PFSK-1 (cell line): ENCODE measurements at regions not wholly inside any gene's neighbourhood (a gene's known extent, or its start where the extent isn't known, plus 50 kb on each side); places are given as distances from the start of the nearest gene placed in this dataset.

Experiments used
- FOXP2 ChIP-seq: optimal IDR thresholded peaks from 2 replicates; pipeline ENCODE3; 2011; ENCODE audit warnings: borderline replicate concordance, control low read depth, inconsistent platforms; ENCODE audit not compliant: insufficient read depth; ENCODE audit errors: extremely low read length, extremely low read depth
- POLR2AphosphoS5 ChIP-seq: IDR thresholded peaks from 2 replicates; pipeline ENCODE4 v1.6.1; 2012; ENCODE audit warnings: low read depth, mild to moderate bottlenecking, control low read depth, low read length, moderate library complexity
- SIN3A ChIP-seq: IDR thresholded peaks from 2 replicates; pipeline ENCODE4 v1.6.1; 2012; ENCODE audit warnings: mild to moderate bottlenecking, low read length, moderate library complexity, borderline replicate concordance; ENCODE audit not compliant: insufficient read depth
- TAF1 ChIP-seq: IDR thresholded peaks from 2 replicates; pipeline ENCODE4 v1.6.1; 2012; ENCODE audit warnings: low read length, control low read depth, borderline replicate concordance; ENCODE audit not compliant: insufficient read depth
- TF ChIP-seq, protein P1 (sequence below), 2 experiments: IDR thresholded peaks; 2 replicates each; pipeline versions ENCODE4 v1.6.1 to v1.8.0; 2011 to 2012; ENCODE audit warnings: low read depth in 2 of 2, low read length in 2 of 2, control low read depth in 1 of 2, inconsistent platforms in 1 of 2, mild to moderate bottlenecking in 1 of 2, moderate library complexity in 1 of 2; ENCODE audit not compliant: insufficient read depth in 1 of 2

DNA sequence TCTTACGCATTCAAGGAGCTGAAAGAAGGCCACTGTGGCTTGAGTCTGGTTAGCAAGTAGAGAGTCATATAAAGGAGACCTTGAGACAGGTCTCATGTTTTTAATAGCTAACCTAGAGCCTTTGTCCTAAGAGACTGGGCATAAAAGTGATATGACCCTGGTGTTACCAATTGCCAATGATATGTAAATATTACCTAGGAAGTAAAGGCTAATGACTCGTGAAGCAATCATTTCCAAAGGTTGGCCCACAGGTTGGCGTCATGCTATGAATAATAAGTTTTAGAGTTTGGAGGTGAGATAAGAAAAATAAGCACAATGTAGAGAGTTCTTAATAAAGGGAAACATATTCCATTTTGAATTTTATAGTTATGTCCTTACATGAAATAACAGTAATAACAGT, 116.6 kb upstream of the PLEKHA5 start:
- no peak for TF ChIP-seq POLR2AphosphoS5
- TF ChIP-seq TAF1 = no peak
- no peak for TF ChIP-seq SIN3A
- TF ChIP-seq, protein P1, sequence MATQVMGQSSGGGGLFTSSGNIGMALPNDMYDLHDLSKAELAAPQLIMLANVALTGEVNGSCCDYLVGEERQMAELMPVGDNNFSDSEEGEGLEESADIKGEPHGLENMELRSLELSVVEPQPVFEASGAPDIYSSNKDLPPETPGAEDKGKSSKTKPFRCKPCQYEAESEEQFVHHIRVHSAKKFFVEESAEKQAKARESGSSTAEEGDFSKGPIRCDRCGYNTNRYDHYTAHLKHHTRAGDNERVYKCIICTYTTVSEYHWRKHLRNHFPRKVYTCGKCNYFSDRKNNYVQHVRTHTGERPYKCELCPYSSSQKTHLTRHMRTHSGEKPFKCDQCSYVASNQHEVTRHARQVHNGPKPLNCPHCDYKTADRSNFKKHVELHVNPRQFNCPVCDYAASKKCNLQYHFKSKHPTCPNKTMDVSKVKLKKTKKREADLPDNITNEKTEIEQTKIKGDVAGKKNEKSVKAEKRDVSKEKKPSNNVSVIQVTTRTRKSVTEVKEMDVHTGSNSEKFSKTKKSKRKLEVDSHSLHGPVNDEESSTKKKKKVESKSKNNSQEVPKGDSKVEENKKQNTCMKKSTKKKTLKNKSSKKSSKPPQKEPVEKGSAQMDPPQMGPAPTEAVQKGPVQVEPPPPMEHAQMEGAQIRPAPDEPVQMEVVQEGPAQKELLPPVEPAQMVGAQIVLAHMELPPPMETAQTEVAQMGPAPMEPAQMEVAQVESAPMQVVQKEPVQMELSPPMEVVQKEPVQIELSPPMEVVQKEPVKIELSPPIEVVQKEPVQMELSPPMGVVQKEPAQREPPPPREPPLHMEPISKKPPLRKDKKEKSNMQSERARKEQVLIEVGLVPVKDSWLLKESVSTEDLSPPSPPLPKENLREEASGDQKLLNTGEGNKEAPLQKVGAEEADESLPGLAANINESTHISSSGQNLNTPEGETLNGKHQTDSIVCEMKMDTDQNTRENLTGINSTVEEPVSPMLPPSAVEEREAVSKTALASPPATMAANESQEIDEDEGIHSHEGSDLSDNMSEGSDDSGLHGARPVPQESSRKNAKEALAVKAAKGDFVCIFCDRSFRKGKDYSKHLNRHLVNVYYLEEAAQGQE (IDR thresholded peaks at IDR 0.05; ENCODE audit: insufficient read depth in 1 of 2, low read depth in 2 of 2, low read length in 2 of 2) = no peak
- TF ChIP-seq FOXP2 = no peak

DNA sequence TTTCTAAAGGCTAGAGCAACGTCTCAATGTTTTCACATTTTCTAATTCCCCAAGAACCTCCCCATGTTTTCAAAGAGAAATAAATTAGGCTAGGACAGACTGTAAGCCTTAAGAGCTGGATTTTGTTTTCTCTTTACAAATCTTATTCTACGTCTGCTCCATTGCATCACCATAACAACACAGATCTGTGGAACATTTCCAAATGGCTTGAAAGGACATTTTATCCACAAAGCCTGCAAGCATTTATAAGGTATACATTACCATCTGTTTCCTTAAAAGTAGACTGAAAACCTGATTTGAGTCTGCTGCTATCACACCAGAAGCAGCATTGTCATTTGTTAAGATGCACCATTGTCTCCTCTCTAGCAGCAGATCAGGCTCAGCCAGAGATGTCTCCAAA, 115.3 kb upstream of the PLEKHA5 start:
- TF ChIP-seq TAF1 = no peak
- TF ChIP-seq, protein P1 (IDR thresholded peaks at IDR 0.05; ENCODE audit: insufficient read depth in 1 of 2, low read depth in 2 of 2, low read length in 2 of 2) = no peak
- TF ChIP-seq POLR2AphosphoS5 = no peak
- no peak for TF ChIP-seq SIN3A
- TF ChIP-seq FOXP2 = no peak

DNA sequence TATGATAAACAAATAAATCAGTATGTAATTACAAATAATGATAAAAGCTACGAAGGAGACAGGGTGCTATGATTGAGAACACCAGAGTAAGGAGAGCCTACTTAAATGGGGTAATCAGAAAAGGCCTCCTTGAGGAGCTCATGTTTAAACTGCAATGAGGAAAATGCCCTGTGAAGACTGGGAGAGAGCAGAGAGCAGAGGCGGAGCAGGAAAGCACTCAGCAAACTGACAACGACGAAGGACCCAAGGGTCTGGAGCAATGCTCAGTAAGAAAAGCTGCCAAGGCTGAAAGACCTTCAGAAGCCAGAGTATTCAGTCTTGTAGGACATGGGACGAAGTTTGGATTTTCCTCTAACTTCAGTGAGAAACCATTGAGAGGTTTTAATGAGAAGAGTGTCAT, 114.2 kb upstream of the PLEKHA5 start:
- no peak for TF ChIP-seq FOXP2
- TF ChIP-seq POLR2AphosphoS5 = no peak
- TF ChIP-seq, protein P1 (IDR thresholded peaks at IDR 0.05; ENCODE audit: insufficient read depth in 1 of 2, low read depth in 2 of 2, low read length in 2 of 2) = no peak
- no peak for TF ChIP-seq SIN3A
- no peak for TF ChIP-seq TAF1

DNA sequence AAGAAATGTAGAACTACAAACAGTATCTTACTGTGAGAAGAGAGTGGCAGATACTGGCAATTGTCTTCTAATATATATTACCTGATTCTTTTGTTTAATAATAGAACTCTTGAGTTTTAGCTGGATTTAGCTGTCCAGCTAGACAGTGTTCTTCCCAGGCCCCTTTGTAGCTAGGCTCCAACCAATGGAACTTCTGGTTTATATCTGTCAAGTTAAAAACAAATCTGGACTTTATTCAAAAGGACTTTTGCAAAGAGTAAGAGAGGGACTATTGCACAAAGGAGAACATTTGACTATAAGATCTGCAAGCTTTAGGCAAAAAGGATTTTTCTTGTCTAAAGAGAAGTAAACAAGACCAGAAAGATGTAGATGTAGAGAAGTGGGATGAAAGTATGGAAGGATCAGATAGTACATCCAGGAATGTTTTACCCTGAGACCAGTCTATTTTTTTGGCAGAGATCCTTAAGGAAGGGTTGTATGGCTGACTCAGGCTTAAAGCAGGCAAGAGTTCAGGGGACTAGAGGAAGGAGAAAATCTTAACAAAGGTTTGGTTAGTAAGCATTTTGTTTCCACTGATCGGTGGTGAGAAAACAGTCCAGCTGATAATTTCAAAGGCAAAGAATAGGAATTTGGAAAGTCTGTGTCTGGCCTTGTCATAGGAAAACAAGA, 111.1 kb upstream of the PLEKHA5 start:
- TF ChIP-seq FOXP2 (no peak), SIN3A (no peak), POLR2AphosphoS5 (no peak), TAF1 (no peak)
- TF ChIP-seq, protein P1 (IDR thresholded peaks at IDR 0.05; ENCODE audit: insufficient read depth in 1 of 2, low read depth in 2 of 2, low read length in 2 of 2) = no peak
